HCT116 (cell line): ENCODE measurements at regions not wholly inside any gene's neighbourhood (a gene's known extent, or its start where the extent isn't known, plus 50 kb on each side); places are given as distances from the start of the nearest gene placed in this dataset.

Experiments used
- ATAC-seq: fragments of 200-7000 bp; cut with Tn5 transposase; 2 replicates; pipeline ENCODE4 v1.9.1; 2020; ENCODE audit warnings: mild to moderate bottlenecking, moderate library complexity
- BruUV-seq: library from RNA; stranded (reverse); fragments of 400-500 nt; replicated peaks from 2 replicates; lab custom pipeline; 2021; lab: Mats Ljungman, UMichigan
- CTCF ChIA-PET: fragments of 300-600 bp; sonication (Branson Sonifier 250); formaldehyde crosslinking; loops from one replicate; lab custom pipeline; 2021; ENCODE audit warnings: antibody characterized with exemption; lab: Charles Lee
- POLR2A ChIA-PET: fragments of 300-600, 350-600 bp; sonication (Branson Sonifier 250); formaldehyde crosslinking; loops from one replicate; lab custom pipeline; 2021; ENCODE audit warnings: antibody characterized with exemption; lab: Charles Lee
- RAD21 ChIA-PET, 2 experiments: fragments of 300-600 bp; sonication (Branson Sonifier 250); formaldehyde crosslinking; loops; one replicate each; lab custom pipeline; 2023; ENCODE audit warnings: low total read pairs in 2 of 2; ENCODE audit not compliant: uncharacterized antibody in 2 of 2, unreplicated experiment in 2 of 2, low non-redundant PET in 1 of 2; lab: Charles Lee
- DNase-seq: peaks from one replicate; pipeline ENCODE4 v3.0.0-alpha.2; 2010; ENCODE audit warnings: low read depth, low spot score
- H2AFZ ChIP-seq: fragments of 200-600 bp; shearing (Covaris generic), sonication (generic); 2 replicates; pipeline ENCODE4 v1.6.1; 2017; ENCODE audit warnings: low read depth, mixed run types, mixed read lengths, antibody characterized with exemption, low read length; ENCODE audit not compliant: poor library complexity, severe bottlenecking
- H3K27ac ChIP-seq: 2 replicates; pipeline ENCODE4 v1.5.1; 2012; ENCODE audit warnings: low read depth, low read length
- H3K27me3 ChIP-seq: fragments of 200-600 bp; sonication (generic); 2 replicates; pipeline ENCODE4 v1.6.1; 2016; ENCODE audit warnings: mixed run types, low read length, mixed read lengths; ENCODE audit not compliant: insufficient read depth
- H3K36me3 ChIP-seq, 2 experiments: fragments of 200-500 bp in 1 of 2; fragments of 200-600 bp in 1 of 2; sonication (Bioruptor generic) in 1 of 2; sonication (generic) in 1 of 2; 2 replicates each; pipeline versions ENCODE4 v1.5.1 to v1.6.1; 2014 to 2016; ENCODE audit warnings: low read length in 2 of 2, inconsistent platforms in 1 of 2, mixed read lengths in 1 of 2, mixed run types in 1 of 2; ENCODE audit not compliant: insufficient read depth in 2 of 2, control insufficient read depth in 1 of 2
- H3K4me1 ChIP-seq, 2 experiments: fragments of 200-600 bp in 1 of 2; sonication (generic) in 1 of 2; 2 replicates each; pipeline versions ENCODE4 v1.5.1 to v1.6.1; 2012 to 2017; ENCODE audit warnings: low read length in 2 of 2, inconsistent platforms in 1 of 2, mild to moderate bottlenecking in 1 of 2, mixed read lengths in 1 of 2, mixed run types in 1 of 2, moderate library complexity in 1 of 2; ENCODE audit not compliant: insufficient read depth in 2 of 2, control insufficient read depth in 1 of 2
- H3K4me2 ChIP-seq: fragments of 200-600 bp; sonication (generic); 2 replicates; pipeline ENCODE4 v1.6.1; 2017; ENCODE audit warnings: mixed run types, low read length, mixed read lengths
- H3K4me3 ChIP-seq, 2 experiments: fragments of 200-600 bp in 1 of 2; sonication (generic) in 1 of 2; replicated peaks in 1 of 2; 2 replicates each; pipeline ENCODE4 v1.5.1; 2011 to 2016; ENCODE audit warnings: low read length in 2 of 2, control low read depth in 1 of 2, low read depth in 1 of 2, mild to moderate bottlenecking in 1 of 2, mixed read lengths in 1 of 2, mixed run types in 1 of 2
- H3K79me2 ChIP-seq: fragments of 200-600 bp; sonication (generic); 2 replicates; pipeline ENCODE4 v1.6.1; 2017; ENCODE audit warnings: mild to moderate bottlenecking, mixed run types, low read length, moderate library complexity, mixed read lengths; ENCODE audit not compliant: insufficient read depth
- H3K9ac ChIP-seq: fragments of 200-600 bp; sonication (generic); 2 replicates; pipeline ENCODE4 v1.6.1; 2016; ENCODE audit warnings: low read length, mixed read lengths
- H3K9me2 ChIP-seq: fragments of 200-600 bp; sonication (generic), shearing (Covaris generic); 2 replicates; pipeline ENCODE4 v1.6.1; 2017; ENCODE audit warnings: mixed run types, mild to moderate bottlenecking, moderate library complexity; ENCODE audit not compliant: insufficient read depth
- H3K9me3 ChIP-seq, 2 experiments: fragments of 200-500 bp in 1 of 2; fragments of 200-600 bp in 1 of 2; sonication (Bioruptor generic) in 1 of 2; sonication (generic) in 1 of 2; 2 replicates each; pipeline ENCODE4 v1.6.1; 2014 to 2017; ENCODE audit warnings: low read length in 2 of 2, mixed read lengths in 2 of 2, inconsistent platforms in 1 of 2, low read depth in 1 of 2, mild to moderate bottlenecking in 1 of 2, mixed run types in 1 of 2, moderate library complexity in 1 of 2; ENCODE audit not compliant: control insufficient read depth in 1 of 2, insufficient read depth in 1 of 2
- H4K20me1 ChIP-seq: fragments of 200-600 bp; sonication (generic), shearing (Covaris generic); 2 replicates; pipeline ENCODE4 v1.6.1; 2017; ENCODE audit warnings: mixed run types, mild to moderate bottlenecking, moderate library complexity; ENCODE audit not compliant: insufficient read depth
- CBX3 ChIP-seq: IDR thresholded peaks from 2 replicates; pipeline ENCODE4 v1.6.1; 2012; ENCODE audit warnings: low read depth
- ELF1 ChIP-seq: IDR thresholded peaks from 2 replicates; pipeline ENCODE4 v1.6.1; 2012; ENCODE audit warnings: low read depth, borderline replicate concordance
- EZH2phosphoT487 ChIP-seq: fragments of 200-600 bp; IDR thresholded peaks from 2 replicates; pipeline ENCODE4 v1.6.1; 2018; ENCODE audit warnings: antibody characterized with exemption, borderline replicate concordance
- FOSL1 ChIP-seq: IDR thresholded peaks from 2 replicates; pipeline ENCODE4 v1.6.1; 2012; ENCODE audit warnings: low read depth
- POLR2A ChIP-seq: IDR thresholded peaks from 2 replicates; pipeline ENCODE4 v1.7.0; 2011; ENCODE audit warnings: borderline replicate concordance; ENCODE audit not compliant: insufficient read depth, insufficient read length; ENCODE audit errors: extremely low read depth
- SIN3A ChIP-seq: IDR thresholded peaks from 2 replicates; pipeline ENCODE4 v1.6.1; 2012; ENCODE audit warnings: low read depth
- SP1 ChIP-seq: IDR thresholded peaks from 2 replicates; pipeline ENCODE4 v1.6.1; 2012; ENCODE audit warnings: low read depth
- SRF ChIP-seq: IDR thresholded peaks from 2 replicates; pipeline ENCODE4 v1.6.1; 2012; ENCODE audit warnings: low read depth
- YY1 ChIP-seq: IDR thresholded peaks from 2 replicates; pipeline ENCODE4 v1.6.1; 2011; ENCODE audit warnings: low read length, low read depth, moderate library complexity, mild to moderate bottlenecking; ENCODE audit not compliant: insufficient replicate concordance; ENCODE audit errors: extremely low read depth
- intact Hi-C: fragments of 100-400 bp; cut with micrococcal nuclease; formaldehyde crosslinking; loops from 2 replicates; pipeline ENCODE4 v1.10.0; 2022
- TF ChIP-seq, protein P1 (sequence below): IDR thresholded peaks from 2 replicates; pipeline ENCODE4 v1.6.1; 2012
- TF ChIP-seq, protein P2 (sequence below), 3 experiments: fragments of 200-600 bp in 1 of 3; sonication (generic) in 1 of 3; IDR thresholded peaks in 2 of 3; conservative IDR thresholded peaks in 1 of 3; 2 replicates each; pipeline ENCODE4 v1.5.1; 2012 to 2017; ENCODE audit warnings: low read depth in 2 of 3, low read length in 2 of 3, antibody characterized with exemption in 1 of 3, borderline replicate concordance in 1 of 3, control low read depth in 1 of 3, mild to moderate bottlenecking in 1 of 3, mixed read lengths in 1 of 3, mixed run types in 1 of 3, moderate library complexity in 1 of 3; ENCODE audit not compliant: insufficient read depth in 1 of 3
- TF ChIP-seq, protein P3 (sequence below): IDR thresholded peaks from 2 replicates; pipeline ENCODE4 v1.6.1; 2012; ENCODE audit warnings: low read depth

DNA sequence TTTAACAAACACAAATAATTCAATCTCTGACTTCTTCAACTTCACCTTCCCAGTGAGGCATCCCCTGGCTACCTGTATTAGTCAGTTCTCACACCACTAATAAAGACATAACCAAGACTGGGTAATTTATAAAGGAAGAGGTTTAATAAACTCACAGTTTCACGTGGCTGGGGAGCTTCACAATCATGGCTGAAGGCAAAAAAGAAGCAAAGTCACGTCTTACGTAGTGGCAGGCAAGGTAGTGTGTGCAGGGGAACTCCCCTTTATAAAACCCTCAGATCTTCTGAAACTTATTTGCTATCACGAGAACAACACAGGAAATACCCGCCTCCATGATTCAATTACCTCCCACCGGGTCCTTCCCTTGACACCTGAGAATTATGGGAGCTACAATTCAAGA lies 478.5 kb downstream of the ADGRL2 start:
- H3K4me1 ChIP-seq, result no peaks in the 10 kb centered on the region
- no peaks in the 10 kb centered on the region for H4K20me1 ChIP-seq
- no peak overlapping the region for H3K27ac ChIP-seq
- no TSS peak for BruUV-seq
- H2AFZ ChIP-seq, result no peak overlapping the region
- H3K9me3 ChIP-seq, result no peaks in the 10 kb centered on the region; a peak in 1 of 4 replicates
- no peaks in the 10 kb centered on the region for H3K9me2 ChIP-seq
- POLR2A ChIA-PET, result no interaction called here
- no peak for ATAC-seq
- H3K36me3 ChIP-seq, result no peaks in the 10 kb centered on the region
- no peak for DNase-seq
- RAD21 ChIA-PET, result no interaction called here
- H3K4me3 ChIP-seq, result no peak overlapping the region
- no peak overlapping the region for H3K9ac ChIP-seq
- H3K4me2 ChIP-seq, result no peak overlapping the region
- intact Hi-C loops, result no loop called here
- CTCF ChIA-PET, result no interaction called here
- H3K79me2 ChIP-seq, result no peaks in the 10 kb centered on the region
- TF ChIP-seq, protein P1, sequence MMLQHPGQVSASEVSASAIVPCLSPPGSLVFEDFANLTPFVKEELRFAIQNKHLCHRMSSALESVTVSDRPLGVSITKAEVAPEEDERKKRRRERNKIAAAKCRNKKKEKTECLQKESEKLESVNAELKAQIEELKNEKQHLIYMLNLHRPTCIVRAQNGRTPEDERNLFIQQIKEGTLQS, result no peak
- TF ChIP-seq SRF (no peak), CBX3 (no peak), YY1 (no peak), EZH2phosphoT487 (no peak), ELF1 (no peak)
- TF ChIP-seq, protein P2, sequence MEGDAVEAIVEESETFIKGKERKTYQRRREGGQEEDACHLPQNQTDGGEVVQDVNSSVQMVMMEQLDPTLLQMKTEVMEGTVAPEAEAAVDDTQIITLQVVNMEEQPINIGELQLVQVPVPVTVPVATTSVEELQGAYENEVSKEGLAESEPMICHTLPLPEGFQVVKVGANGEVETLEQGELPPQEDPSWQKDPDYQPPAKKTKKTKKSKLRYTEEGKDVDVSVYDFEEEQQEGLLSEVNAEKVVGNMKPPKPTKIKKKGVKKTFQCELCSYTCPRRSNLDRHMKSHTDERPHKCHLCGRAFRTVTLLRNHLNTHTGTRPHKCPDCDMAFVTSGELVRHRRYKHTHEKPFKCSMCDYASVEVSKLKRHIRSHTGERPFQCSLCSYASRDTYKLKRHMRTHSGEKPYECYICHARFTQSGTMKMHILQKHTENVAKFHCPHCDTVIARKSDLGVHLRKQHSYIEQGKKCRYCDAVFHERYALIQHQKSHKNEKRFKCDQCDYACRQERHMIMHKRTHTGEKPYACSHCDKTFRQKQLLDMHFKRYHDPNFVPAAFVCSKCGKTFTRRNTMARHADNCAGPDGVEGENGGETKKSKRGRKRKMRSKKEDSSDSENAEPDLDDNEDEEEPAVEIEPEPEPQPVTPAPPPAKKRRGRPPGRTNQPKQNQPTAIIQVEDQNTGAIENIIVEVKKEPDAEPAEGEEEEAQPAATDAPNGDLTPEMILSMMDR (IDR thresholded peaks at IDR 0.05 in 2 of 3, conservative IDR thresholded peaks at IDR 0.05 in 1 of 3; ENCODE audit: borderline replicate concordance in 1 of 3, insufficient read depth in 1 of 3, low read depth in 2 of 3, low read length in 2 of 3), result no peak
- H3K27me3 ChIP-seq, result no peaks in the 10 kb centered on the region

DNA sequence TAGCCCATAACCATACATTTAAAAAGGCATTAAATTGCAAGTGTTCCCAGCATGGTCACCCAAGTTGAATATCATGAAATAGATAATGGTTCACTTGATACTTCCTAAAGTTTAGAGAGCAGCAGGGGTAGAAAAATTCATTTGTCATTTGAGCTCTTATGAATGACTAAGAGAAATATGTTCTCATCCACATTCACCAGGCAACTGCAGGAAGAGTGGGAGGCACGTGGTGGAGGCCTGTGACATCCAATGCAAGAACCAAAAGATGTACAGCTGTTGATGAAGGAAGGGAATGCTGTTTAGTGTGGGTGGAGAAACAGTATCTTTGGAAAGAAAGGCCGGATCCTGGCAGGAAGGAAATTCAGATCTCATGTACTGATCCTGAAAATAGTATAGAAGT lies 473.1 kb downstream of the ADGRL2 start:
- no TSS peak for BruUV-seq
- Histone ChIP-seq H3K36me3 (no peaks in the 10 kb centered on the region), H3K4me3 (no peak overlapping the region), H3K9me2 (no peaks in the 10 kb centered on the region), H3K27me3 (no peaks in the 10 kb centered on the region), H3K9ac (no peak overlapping the region), H3K9me3 (no peaks in the 10 kb centered on the region; a peak in 1 of 4 replicates), H3K4me2 (no peak overlapping the region), H4K20me1 (no peaks in the 10 kb centered on the region), H3K27ac (no peak overlapping the region), H3K79me2 (no peaks in the 10 kb centered on the region), H2AFZ (no peak overlapping the region), H3K4me1 (no peaks in the 10 kb centered on the region)
- intact Hi-C loops, result no loop called here
- TF ChIP-seq FOSL1 (no peak), ELF1 (no peak), SIN3A (no peak), POLR2A (no peak), YY1 (no peak), CBX3 (no peak), SP1 (no peak)
- TF ChIP-seq, protein P3, sequence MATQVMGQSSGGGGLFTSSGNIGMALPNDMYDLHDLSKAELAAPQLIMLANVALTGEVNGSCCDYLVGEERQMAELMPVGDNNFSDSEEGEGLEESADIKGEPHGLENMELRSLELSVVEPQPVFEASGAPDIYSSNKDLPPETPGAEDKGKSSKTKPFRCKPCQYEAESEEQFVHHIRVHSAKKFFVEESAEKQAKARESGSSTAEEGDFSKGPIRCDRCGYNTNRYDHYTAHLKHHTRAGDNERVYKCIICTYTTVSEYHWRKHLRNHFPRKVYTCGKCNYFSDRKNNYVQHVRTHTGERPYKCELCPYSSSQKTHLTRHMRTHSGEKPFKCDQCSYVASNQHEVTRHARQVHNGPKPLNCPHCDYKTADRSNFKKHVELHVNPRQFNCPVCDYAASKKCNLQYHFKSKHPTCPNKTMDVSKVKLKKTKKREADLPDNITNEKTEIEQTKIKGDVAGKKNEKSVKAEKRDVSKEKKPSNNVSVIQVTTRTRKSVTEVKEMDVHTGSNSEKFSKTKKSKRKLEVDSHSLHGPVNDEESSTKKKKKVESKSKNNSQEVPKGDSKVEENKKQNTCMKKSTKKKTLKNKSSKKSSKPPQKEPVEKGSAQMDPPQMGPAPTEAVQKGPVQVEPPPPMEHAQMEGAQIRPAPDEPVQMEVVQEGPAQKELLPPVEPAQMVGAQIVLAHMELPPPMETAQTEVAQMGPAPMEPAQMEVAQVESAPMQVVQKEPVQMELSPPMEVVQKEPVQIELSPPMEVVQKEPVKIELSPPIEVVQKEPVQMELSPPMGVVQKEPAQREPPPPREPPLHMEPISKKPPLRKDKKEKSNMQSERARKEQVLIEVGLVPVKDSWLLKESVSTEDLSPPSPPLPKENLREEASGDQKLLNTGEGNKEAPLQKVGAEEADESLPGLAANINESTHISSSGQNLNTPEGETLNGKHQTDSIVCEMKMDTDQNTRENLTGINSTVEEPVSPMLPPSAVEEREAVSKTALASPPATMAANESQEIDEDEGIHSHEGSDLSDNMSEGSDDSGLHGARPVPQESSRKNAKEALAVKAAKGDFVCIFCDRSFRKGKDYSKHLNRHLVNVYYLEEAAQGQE, result no peak
- TF ChIP-seq, protein P2 (IDR thresholded peaks at IDR 0.05 in 2 of 3, conservative IDR thresholded peaks at IDR 0.05 in 1 of 3; ENCODE audit: borderline replicate concordance in 1 of 3, insufficient read depth in 1 of 3, low read depth in 2 of 3, low read length in 2 of 3), result no peak
- CTCF ChIA-PET, result no interaction called here
- RAD21 ChIA-PET, result no interaction called here
- ATAC-seq (no peak), DNase-seq (no peak)
- POLR2A ChIA-PET, result no interaction called here
